H54 (cell line): ENCODE measurements at regions not wholly inside any gene's neighbourhood (a gene's known extent, or its start where the extent isn't known, plus 50 kb on each side); places are given as distances from the start of the nearest gene placed in this dataset.

ENCODE experiments used
- DNase-seq: peaks from one replicate; pipeline ENCODE4 v3.0.0; 2011; ENCODE audit warnings: low spot score, mixed read lengths; ENCODE audit not compliant: insufficient read length
- FAIRE-seq: peaks from 3 replicates; lab custom pipeline; 2011; peaks lifted over from hg19 to GRCh38; lab: Jason Lieb, UNC
- POLR2A ChIP-seq: IDR thresholded peaks from 2 replicates; pipeline ENCODE4 v1.6.1; 2011; ENCODE audit warnings: low read depth, mild to moderate bottlenecking, low read length

GRCh38 chr5:89878140-89879132 is 531.1 kb downstream of the CETN3 start:
- DNase-seq (peak; percentile 9), FAIRE-seq (peak; percentile 94)
- no peak for TF ChIP-seq POLR2A

GRCh38 chr5:89871906-89872305 is 537.6 kb downstream of the CETN3 start:
- FAIRE-seq (no peak), DNase-seq (no peak)
- no peak for TF ChIP-seq POLR2A

GRCh38 chr5:89869346-89869745 is 540.2 kb downstream of the CETN3 start:
- TF ChIP-seq POLR2A: no peak
- no peak for FAIRE-seq
- DNase-seq: no peak

- FAIRE-seq: no peak
- no peak for DNase-seq
- no peak for TF ChIP-seq POLR2A
These were observed 543.1 kb downstream of the CETN3 start for GRCh38 chr5:89866410-89866809.

GRCh38 chr5:89864941-89865340 is 544.6 kb downstream of the CETN3 start:
- TF ChIP-seq POLR2A: no peak
- FAIRE-seq (no peak), DNase-seq (no peak)

GRCh38 chr5:89857790-89858189 is 551.8 kb downstream of the CETN3 start:
- no peak for FAIRE-seq
- no peak for DNase-seq
- TF ChIP-seq POLR2A: no peak

- no peak for DNase-seq
- TF ChIP-seq POLR2A: no peak
- no peak for FAIRE-seq
These were observed 554.1 kb downstream of the CETN3 start for GRCh38 chr5:89855417-89855816.

- no peak for FAIRE-seq
- TF ChIP-seq POLR2A: no peak
These were observed 557.6 kb downstream of the CETN3 start for GRCh38 chr5:89851911-89852310.

GRCh38 chr5:89850513-89850865 is 559.1 kb downstream of the CETN3 start:
- TF ChIP-seq POLR2A: no peak
- DNase-seq: no peak
- FAIRE-seq: no peak

More at GRCh38 chr5:89851911-89852310, 557.6 kb downstream of the CETN3 start:
- no peak for DNase-seq

- no peak for FAIRE-seq
- no peak for DNase-seq
- no peak for TF ChIP-seq POLR2A
These were observed 559.6 kb downstream of the CETN3 start for GRCh38 chr5:89849830-89850512.

GRCh38 chr5:89847743-89848142 is 561.8 kb downstream of the CETN3 start:
- TF ChIP-seq POLR2A: no peak
- DNase-seq: no peak
- FAIRE-seq: no peak

GRCh38 chr5:89844548-89844947 is 565.0 kb downstream of the CETN3 start:
- no peak for TF ChIP-seq POLR2A
- no peak for FAIRE-seq
- DNase-seq: no peak

- TF ChIP-seq POLR2A: no peak
- DNase-seq: no peak
- no peak for FAIRE-seq
These were observed 567.0 kb downstream of the CETN3 start for GRCh38 chr5:89842531-89842930.

GRCh38 chr5:89840906-89841305 is 568.6 kb downstream of the CETN3 start:
- DNase-seq (no peak), FAIRE-seq (no peak)
- TF ChIP-seq POLR2A: no peak
